GM12892 (cell line): ENCODE measurements at regions not wholly inside any gene's neighbourhood (a gene's known extent, or its start where the extent isn't known, plus 50 kb on each side); places are given as distances from the start of the nearest gene placed in this dataset.

Source experiments
- POLR2A ChIP-seq: IDR thresholded peaks from 2 replicates; pipeline ENCODE4 v1.6.1; 2011; ENCODE audit warnings: low read depth, low read length, control low read depth
- POLR2AphosphoS5 ChIP-seq: IDR thresholded peaks from 2 replicates; pipeline ENCODE4 v1.6.1; 2011; ENCODE audit warnings: low read depth, low read length, control low read depth

- no peak for TF ChIP-seq POLR2A
- no peak for TF ChIP-seq POLR2AphosphoS5
Observed at GRCh38 chr10:62935022-62935421, 118.9 kb upstream of the EGR2 start.
